H1 (cell line): ENCODE measurements at regions not wholly inside any gene's neighbourhood (a gene's known extent, or its start where the extent isn't known, plus 50 kb on each side); places are given as distances from the start of the nearest gene placed in this dataset.

ENCODE experiments used
- CTCF ChIA-PET: fragments of 300-600 bp; sonication (Branson Sonifier 250); formaldehyde crosslinking; loops from one replicate; lab custom pipeline; 2021; ENCODE audit not compliant: partially characterized antibody; lab: Charles Lee
- POLR2A ChIA-PET: fragments of 300-600 bp; sonication (Branson Sonifier 250); formaldehyde crosslinking; loops from one replicate; lab custom pipeline; 2021; ENCODE audit warnings: inconsistent platforms; ENCODE audit not compliant: partially characterized antibody; lab: Charles Lee
- DNase-seq, 2 experiments: peaks; one replicate each; pipeline versions ENCODE4 v3.0.0 to v3.0.0-alpha.2; 2010 to 2022; ENCODE audit warnings: low spot score in 2 of 2, low read depth in 1 of 2, mixed read lengths in 1 of 2
- FAIRE-seq: peaks from 2 replicates; lab custom pipeline; 2011; peaks lifted over from hg19 to GRCh38; lab: Jason Lieb, UNC
- H2AFZ ChIP-seq: 2 replicates; pipeline ENCODE4 v1.8.1; 2012; ENCODE audit warnings: low read length, inconsistent platforms
- H2AK5ac ChIP-seq: 2 replicates; pipeline ENCODE4 v1.6.1; 2013; ENCODE audit warnings: low read depth, low read length
- H2BK120ac ChIP-seq: replicated peaks from 2 replicates; pipeline ENCODE3; 2013; ENCODE audit warnings: low read depth, low read length, inconsistent platforms
- H2BK12ac ChIP-seq: 2 replicates; pipeline ENCODE4 v1.6.1; 2013; ENCODE audit warnings: low read depth, low read length
- H2BK15ac ChIP-seq: 2 replicates; pipeline ENCODE4 v1.6.1; 2013; ENCODE audit warnings: low read length
- H2BK20ac ChIP-seq: 2 replicates; pipeline ENCODE4 v1.6.1; 2013; ENCODE audit warnings: low read length
- H2BK5ac ChIP-seq: 2 replicates; pipeline ENCODE4 v1.6.1; 2013; ENCODE audit warnings: low read depth, low read length
- H3K14ac ChIP-seq: 2 replicates; pipeline ENCODE4 v1.6.1; 2013; ENCODE audit warnings: inconsistent platforms; ENCODE audit not compliant: insufficient read length
- H3K18ac ChIP-seq: 2 replicates; pipeline ENCODE4 v1.6.1; 2013; ENCODE audit warnings: low read length; ENCODE audit errors: extremely low read depth
- H3K23ac ChIP-seq: 2 replicates; pipeline ENCODE4 v1.6.1; 2013; ENCODE audit warnings: inconsistent platforms; ENCODE audit not compliant: insufficient read length
- H3K23me2 ChIP-seq: 2 replicates; pipeline ENCODE4 v1.6.1; 2013; ENCODE audit warnings: low read depth, low read length
- H3K27ac ChIP-seq: 2 replicates; pipeline ENCODE4 v1.6.1; 2011; ENCODE audit warnings: low read depth, low read length, inconsistent platforms
- H3K27me3 ChIP-seq, 4 experiments: replicated peaks in 1 of 4; 1 replicate in 1 of 4; 2 replicates in 3 of 4; pipeline versions ENCODE4 v1.6.1 to v1.8.1; 2011 to 2013; ENCODE audit warnings: low read length in 3 of 4, mild to moderate bottlenecking in 3 of 4, inconsistent platforms in 2 of 4, mixed read lengths in 2 of 4, moderate library complexity in 1 of 4; ENCODE audit not compliant: control insufficient read depth in 3 of 4, insufficient read depth in 3 of 4; ENCODE audit errors: extremely low read depth in 1 of 4
- H3K36me3 ChIP-seq, 4 experiments: 2 replicates each; pipeline versions ENCODE4 v1.6.1 to v1.8.1; 2011 to 2013; ENCODE audit warnings: mild to moderate bottlenecking in 4 of 4, low read length in 3 of 4, moderate library complexity in 2 of 4, control low read depth in 1 of 4, inconsistent platforms in 1 of 4; ENCODE audit not compliant: insufficient read depth in 4 of 4, control insufficient read depth in 2 of 4
- H3K4ac ChIP-seq: replicated peaks from 2 replicates; pipeline ENCODE3; 2013; ENCODE audit warnings: low read length, low read depth, mixed read lengths, inconsistent platforms; ENCODE audit not compliant: insufficient read length
- H3K4me1 ChIP-seq, 4 experiments: replicated peaks in 1 of 4; 1 replicate in 1 of 4; 2 replicates in 3 of 4; pipeline versions ENCODE4 v1.6.1 to v1.8.1; 2011 to 2013; ENCODE audit warnings: low read length in 3 of 4, inconsistent platforms in 2 of 4, mixed read lengths in 1 of 4; ENCODE audit not compliant: insufficient read depth in 4 of 4, control insufficient read depth in 3 of 4
- H3K4me2 ChIP-seq, 2 experiments: 2 replicates each; pipeline versions ENCODE4 v1.6.1 to v1.8.1; 2011 to 2013; ENCODE audit warnings: low read depth in 2 of 2, low read length in 2 of 2, control low read depth in 1 of 2, inconsistent platforms in 1 of 2, mild to moderate bottlenecking in 1 of 2; ENCODE audit not compliant: insufficient read depth in 1 of 2
- H3K4me3 ChIP-seq, 4 experiments: fragments of 200-600, 300-600 bp in 1 of 4; sonication (generic), shearing (Covaris generic), sonication (Bioruptor Twin) in 1 of 4; 2 replicates each; pipeline versions ENCODE4 v1.5.1 to v1.8.1; 2011 to 2016; ENCODE audit warnings: low read length in 4 of 4, low read depth in 3 of 4, control low read depth in 2 of 4, inconsistent platforms in 2 of 4, mild to moderate bottlenecking in 2 of 4, mixed read lengths in 1 of 4, moderate library complexity in 1 of 4; ENCODE audit not compliant: insufficient read depth in 2 of 4; ENCODE audit errors: extremely low read depth in 1 of 4
- H3K56ac ChIP-seq: replicated peaks from 2 replicates; pipeline ENCODE3; 2013; ENCODE audit warnings: low read depth, mild to moderate bottlenecking, mixed read lengths, low read length, inconsistent platforms; ENCODE audit not compliant: insufficient read length
- H3K79me1 ChIP-seq: 2 replicates; pipeline ENCODE4 v1.6.1; 2013; ENCODE audit warnings: low read depth, low read length, control low read depth
- H3K79me2 ChIP-seq, 2 experiments: 2 replicates each; pipeline versions ENCODE4 v1.6.1 to v1.8.1; 2012 to 2013; ENCODE audit warnings: low read length in 2 of 2, mild to moderate bottlenecking in 2 of 2, inconsistent platforms in 1 of 2; ENCODE audit not compliant: insufficient read depth in 2 of 2, control insufficient read depth in 1 of 2
- H3K9ac ChIP-seq, 4 experiments: replicated peaks in 1 of 4; 1 replicate in 1 of 4; 2 replicates in 3 of 4; pipeline versions ENCODE4 v1.6.1 to v1.8.1; 2011 to 2013; ENCODE audit warnings: low read depth in 3 of 4, low read length in 3 of 4, control low read depth in 2 of 4, mild to moderate bottlenecking in 2 of 4, moderate library complexity in 2 of 4, inconsistent platforms in 1 of 4; ENCODE audit errors: extremely low read depth in 1 of 4
- H3K9me3 ChIP-seq, 2 experiments: 2 replicates each; pipeline versions ENCODE4 v1.6.1 to v1.8.1; 2012 to 2013; ENCODE audit warnings: mild to moderate bottlenecking in 2 of 2, moderate library complexity in 2 of 2, control low read depth in 1 of 2, inconsistent platforms in 1 of 2, low read depth in 1 of 2, low read length in 1 of 2, mixed read lengths in 1 of 2; ENCODE audit not compliant: insufficient read depth in 2 of 2
- H4K20me1 ChIP-seq, 2 experiments: replicated peaks in 1 of 2; 2 replicates each; pipeline versions ENCODE3 to v1.8.1; 2011 to 2013; ENCODE audit warnings: inconsistent platforms in 2 of 2, low read length in 2 of 2, mild to moderate bottlenecking in 1 of 2; ENCODE audit not compliant: insufficient read depth in 2 of 2, control insufficient read depth in 1 of 2
- H4K5ac ChIP-seq: 2 replicates; pipeline ENCODE4 v1.6.1; 2013; ENCODE audit warnings: low read length, low read depth, mixed read lengths, inconsistent platforms; ENCODE audit not compliant: insufficient read length
- H4K8ac ChIP-seq: 2 replicates; pipeline ENCODE4 v1.8.0; 2013; ENCODE audit warnings: mild to moderate bottlenecking, moderate library complexity, low read length, inconsistent platforms; ENCODE audit not compliant: insufficient read depth; ENCODE audit errors: extremely low read depth
- H4K91ac ChIP-seq: replicated peaks from 2 replicates; pipeline ENCODE3; 2013; ENCODE audit warnings: low read length, mixed read lengths, inconsistent platforms; ENCODE audit not compliant: insufficient read length
- ASH2L ChIP-seq: fragments of 200-600, 300-600 bp; sonication (generic); IDR thresholded peaks from one replicate; pipeline ENCODE4 v1.7.1; 2017; ENCODE audit warnings: low read length
- CBX8 ChIP-seq: fragments of 300-800, 300-1000 bp; sonication (generic); IDR thresholded peaks from 2 replicates; pipeline ENCODE4 v1.7.1; 2016; ENCODE audit warnings: low read depth, low read length, borderline replicate concordance
- CREB1 ChIP-seq: IDR thresholded peaks from 2 replicates; pipeline ENCODE4 v1.6.1; 2012; ENCODE audit warnings: inconsistent platforms
- E2F6 ChIP-seq: IDR thresholded peaks from 2 replicates; pipeline ENCODE4 v1.6.1; 2012; ENCODE audit warnings: inconsistent platforms
- FOSL1 ChIP-seq: IDR thresholded peaks from 2 replicates; pipeline ENCODE4 v1.6.1; 2011; ENCODE audit warnings: mild to moderate bottlenecking, low read depth, low read length, moderate library complexity; ENCODE audit not compliant: insufficient read depth
- NANOG ChIP-seq: IDR thresholded peaks from 2 replicates; pipeline ENCODE4 v1.6.1; 2011; ENCODE audit warnings: low read length, low read depth, mild to moderate bottlenecking, inconsistent platforms; ENCODE audit not compliant: insufficient read depth, poor library complexity, severe bottlenecking
- POU5F1 ChIP-seq: IDR thresholded peaks from 2 replicates; pipeline ENCODE4 v1.6.1; 2011; ENCODE audit warnings: low read depth, mild to moderate bottlenecking, low read length, moderate library complexity
- SAP30 ChIP-seq: fragments of 300-600 bp; sonication (generic); IDR thresholded peaks from 2 replicates; pipeline ENCODE4 v1.7.1; 2012; ENCODE audit warnings: low read length, moderate library complexity, mild to moderate bottlenecking, inconsistent platforms; ENCODE audit not compliant: insufficient read depth, insufficient replicate concordance
- SRF ChIP-seq: IDR thresholded peaks from 2 replicates; pipeline ENCODE4 v1.6.1; 2011; ENCODE audit warnings: mild to moderate bottlenecking, low read depth, low read length, moderate library complexity
- USF2 ChIP-seq: IDR thresholded peaks from 2 replicates; pipeline ENCODE4 v1.6.1; 2011; ENCODE audit warnings: low read length, improper control_type of control experiment
- WGBS, 2 experiments: shearing (Covaris generic) in 1 of 2; methylation state at CpG; one replicate each; pipeline versions ENCODE4 v1.1.6 to v1.1.7; 2013 to 2015; ENCODE audit warnings: low lambda C conversion rate in 2 of 2, mixed read lengths in 2 of 2, inconsistent platforms in 1 of 2, low coverage in 1 of 2, missing lambda C conversion rate in 1 of 2; ENCODE audit not compliant: insufficient replicate concordance in 2 of 2, insufficient coverage in 1 of 2, insufficient read length in 1 of 2; ENCODE audit errors: extremely low coverage in 1 of 2, missing lambda C conversion rate in 1 of 2; 5-methylcytosine and 5-hydroxymethylcytosine counted together
- TF ChIP-seq, protein P1 (sequence below): IDR thresholded peaks from 2 replicates; pipeline ENCODE4 v1.6.1; 2011; ENCODE audit warnings: low read depth, mild to moderate bottlenecking, low read length; ENCODE audit not compliant: insufficient read depth

DNA sequence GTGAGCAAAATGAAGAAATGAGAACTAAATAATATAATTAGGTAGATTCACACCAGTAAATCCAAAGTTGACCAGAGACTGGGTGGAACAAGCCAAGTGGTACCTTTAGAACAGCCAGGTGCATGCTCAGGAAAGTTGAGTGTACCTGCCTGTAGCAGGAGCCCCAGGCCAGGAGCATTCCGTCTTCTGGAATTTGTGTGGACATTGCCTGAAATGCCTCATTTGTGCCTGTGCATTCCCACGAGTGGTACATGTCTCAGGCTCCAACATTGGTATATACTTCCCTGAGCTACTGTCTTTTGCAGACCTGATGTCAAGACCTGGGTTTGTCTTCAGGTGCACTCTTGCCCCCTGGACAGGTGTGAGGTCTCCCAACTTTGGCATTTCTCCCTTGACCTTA is 187.6 kb upstream of the NECTIN1 start:
- Histone ChIP-seq H3K4me1 (peaks cover 0 to 2% (median 0%) of the 10 kb centered on the region in 4 experiments; a peak in 2 of 7 replicates), H3K9ac (no peak overlapping the region), H4K20me1 (no peaks in the 10 kb centered on the region), H3K14ac (no peak overlapping the region), H2BK5ac (no peak overlapping the region), H3K9me3 (0 out of 4 replicates have a peak, but pooled peaks cover 4 to 11% of the 10 kb centered on the region in 2 experiments), H4K8ac (no peak overlapping the region), H2BK120ac (no peak overlapping the region), H3K27ac (no peak overlapping the region), H3K4me2 (no peak overlapping the region), H3K18ac (no peak overlapping the region), H3K23ac (no peak overlapping the region), H2AFZ (no peak overlapping the region), H2BK20ac (no peak overlapping the region), H3K79me2 (no peaks in the 10 kb centered on the region), H3K4me3 (no peak overlapping the region), H2BK12ac (no peak overlapping the region), H3K4ac (no peak overlapping the region), H2AK5ac (no peak overlapping the region), H3K23me2 (no peaks in the 10 kb centered on the region), H3K79me1 (no peaks in the 10 kb centered on the region), H4K5ac (no peak overlapping the region), H4K91ac (no peak overlapping the region), H3K56ac (no peak overlapping the region), H3K27me3 (no peaks in the 10 kb centered on the region), H3K36me3 (no peaks in the 10 kb centered on the region), H2BK15ac (no peak overlapping the region)
- 64% methylated on average over 2 of the region's 2 CpGs; no CpG with 5 or more reads in 1 of the 2 experiments for WGBS, 2 experiments
- FAIRE-seq (no peak), DNase-seq (no peak)
- TF ChIP-seq FOSL1 (no peak), NANOG (no peak), SAP30 (no peak), CREB1 (no peak), USF2 (no peak), E2F6 (no peak), POU5F1 (no peak), CBX8 (no peak), SRF (no peak), ASH2L (no peak)
- TF ChIP-seq, protein P1, sequence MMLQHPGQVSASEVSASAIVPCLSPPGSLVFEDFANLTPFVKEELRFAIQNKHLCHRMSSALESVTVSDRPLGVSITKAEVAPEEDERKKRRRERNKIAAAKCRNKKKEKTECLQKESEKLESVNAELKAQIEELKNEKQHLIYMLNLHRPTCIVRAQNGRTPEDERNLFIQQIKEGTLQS = no peak
- CTCF ChIA-PET = interaction anchor here (1.4 kb wide), 1 partner anchor 191 kb away, joined by 3 read pairs; no protein-coding TSS in a partner anchor
- POLR2A ChIA-PET = no interaction called here
